Activated CD4-positive, alpha-beta T cell treated with anti-CD3 and anti-CD28 coated beads, Interleukin-2, Interleukin-4, amounts not matched to agents 100 ng/mL and 50 ng/mL, durations not matched to agents 16 hours and 8 hours (primary cell): ENCODE measurements at regions not wholly inside any gene's neighbourhood (a gene's known extent, or its start where the extent isn't known, plus 50 kb on each side); places are given as distances from the start of the nearest gene placed in this dataset.

Source experiments
- DNase-seq: peaks from one replicate; pipeline ENCODE4 v3.0.0-alpha.2; 2020; ENCODE audit warnings: low spot score

- DNase-seq = no peak
These were observed 131.4 kb upstream of the UBASH3B start for GRCh38 chr11:122523846-122524805.

GRCh38 chr11:122521626-122522025, 133.9 kb upstream of the UBASH3B start:
- no peak for DNase-seq

- no peak for DNase-seq
These were observed 137.8 kb upstream of the UBASH3B start for GRCh38 chr11:122517403-122518379.

- no peak for DNase-seq
These were observed 138.8 kb upstream of the UBASH3B start for GRCh38 chr11:122516686-122517085.

- no peak for DNase-seq
These were observed 141.5 kb upstream of the UBASH3B start for GRCh38 chr11:122513997-122514396.

GRCh38 chr11:122513328-122513727, 142.2 kb upstream of the UBASH3B start:
- no peak for DNase-seq

- no peak for DNase-seq
These were observed 142.8 kb upstream of the UBASH3B start for GRCh38 chr11:122512688-122513087.

- DNase-seq = no peak
These were observed 145.6 kb upstream of the UBASH3B start for GRCh38 chr11:122509899-122510298.

- no peak for DNase-seq
These were observed 146.4 kb upstream of the UBASH3B start for GRCh38 chr11:122509091-122509490.

GRCh38 chr11:122505304-122506006, 150.1 kb upstream of the UBASH3B start:
- DNase-seq = peak; percentile 63

- DNase-seq = no peak
These were observed 161.3 kb upstream of the UBASH3B start for GRCh38 chr11:122494221-122494620.

GRCh38 chr11:122491509-122491908, 164.0 kb upstream of the UBASH3B start:
- no peak for DNase-seq

- DNase-seq = no peak
These were observed 166.4 kb upstream of the UBASH3B start for GRCh38 chr11:122488892-122489706.

GRCh38 chr11:122487669-122488068, 167.9 kb upstream of the UBASH3B start:
- DNase-seq = no peak

GRCh38 chr11:122486793-122487495, 168.6 kb upstream of the UBASH3B start:
- DNase-seq = no peak

- DNase-seq = no peak
These were observed 176.5 kb upstream of the UBASH3B start for GRCh38 chr11:122478986-122479385.

GRCh38 chr11:122468965-122469364, 186.6 kb upstream of the UBASH3B start:
- DNase-seq = no peak

GRCh38 chr11:122463530-122463929, 192.0 kb upstream of the UBASH3B start:
- DNase-seq = no peak

- no peak for DNase-seq
These were observed 196.5 kb upstream of the UBASH3B start for GRCh38 chr11:122459064-122459463.

GRCh38 chr11:122453586-122453985, 201.9 kb upstream of the UBASH3B start:
- no peak for DNase-seq
